ENCODE measurements at regions not wholly inside any gene's neighbourhood (a gene's known extent, or its start where the extent isn't known, plus 50 kb on each side); places are given as distances from the start of the nearest gene placed in this dataset.

DNA sequence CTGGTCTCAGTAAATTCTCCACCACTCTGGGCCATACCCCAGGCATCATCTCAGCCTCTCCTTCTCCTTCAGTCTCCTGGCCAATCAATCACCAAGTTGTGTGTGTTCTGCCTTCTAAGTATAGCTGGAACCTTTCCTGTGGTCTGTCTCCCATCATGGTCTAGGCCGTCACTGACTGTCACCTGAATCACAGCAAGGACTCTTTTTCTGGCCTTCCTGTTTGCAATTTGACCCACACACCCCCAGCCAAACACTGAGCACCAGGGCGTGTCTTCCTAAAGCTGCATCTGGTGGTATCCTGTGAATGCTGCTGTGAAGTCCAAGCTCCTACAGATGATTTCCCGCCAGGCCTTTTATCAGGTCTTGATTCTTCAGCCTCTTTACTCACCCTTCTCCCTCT is 52.6 kb upstream of the PRELID3B start:
- CTCF ChIA-PET: no interaction called here
- TF ChIP-seq, protein P1, sequence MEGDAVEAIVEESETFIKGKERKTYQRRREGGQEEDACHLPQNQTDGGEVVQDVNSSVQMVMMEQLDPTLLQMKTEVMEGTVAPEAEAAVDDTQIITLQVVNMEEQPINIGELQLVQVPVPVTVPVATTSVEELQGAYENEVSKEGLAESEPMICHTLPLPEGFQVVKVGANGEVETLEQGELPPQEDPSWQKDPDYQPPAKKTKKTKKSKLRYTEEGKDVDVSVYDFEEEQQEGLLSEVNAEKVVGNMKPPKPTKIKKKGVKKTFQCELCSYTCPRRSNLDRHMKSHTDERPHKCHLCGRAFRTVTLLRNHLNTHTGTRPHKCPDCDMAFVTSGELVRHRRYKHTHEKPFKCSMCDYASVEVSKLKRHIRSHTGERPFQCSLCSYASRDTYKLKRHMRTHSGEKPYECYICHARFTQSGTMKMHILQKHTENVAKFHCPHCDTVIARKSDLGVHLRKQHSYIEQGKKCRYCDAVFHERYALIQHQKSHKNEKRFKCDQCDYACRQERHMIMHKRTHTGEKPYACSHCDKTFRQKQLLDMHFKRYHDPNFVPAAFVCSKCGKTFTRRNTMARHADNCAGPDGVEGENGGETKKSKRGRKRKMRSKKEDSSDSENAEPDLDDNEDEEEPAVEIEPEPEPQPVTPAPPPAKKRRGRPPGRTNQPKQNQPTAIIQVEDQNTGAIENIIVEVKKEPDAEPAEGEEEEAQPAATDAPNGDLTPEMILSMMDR (conservative IDR thresholded peaks at IDR 0.05; ENCODE audit: low read depth): no peak
- POLR2A ChIA-PET (ENCODE audit: low non-redundant PET): no interaction called here
- no peak overlapping the region for H3K27ac ChIP-seq
- DNase-seq (ENCODE audit: low spot score): no peak

DNA sequence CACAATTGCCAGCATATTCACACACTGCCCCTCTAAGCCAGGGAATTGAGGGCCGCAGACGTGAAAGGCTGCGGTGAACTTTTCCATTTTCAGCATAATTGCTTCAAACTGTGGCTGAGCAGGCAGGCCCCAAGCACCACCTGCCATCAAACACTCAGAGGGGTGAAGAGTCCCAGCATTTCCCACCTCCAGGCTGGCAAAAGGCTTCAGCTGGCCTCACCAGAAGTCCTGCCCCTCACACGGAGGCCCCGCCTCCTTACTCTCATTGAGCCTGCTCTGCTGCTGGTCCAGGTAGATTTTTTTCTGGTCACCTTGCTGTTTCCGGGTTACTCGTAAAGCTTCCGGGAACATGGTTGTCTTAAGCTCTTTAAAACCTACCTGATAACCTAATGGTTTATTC is 52.0 kb upstream of the PRELID3B start:
- no peak for DNase-seq (ENCODE audit: low spot score)
- ChIA-PET CTCF (interaction anchor here (0.6 to 1.0 kb wide), 3 partner anchors 38 to 214 kb away, joined by 3 to 4 read pairs (median 4); no protein-coding TSS in a partner anchor), POLR2A (ENCODE audit: low non-redundant PET) (no interaction called here)
- no peak overlapping the region for H3K27ac ChIP-seq
- TF ChIP-seq, protein P1 (conservative IDR thresholded peaks at IDR 0.05; ENCODE audit: low read depth): no peak
